Adrenal gland (tissue), 5 donors: ENCODE measurements at regions not wholly inside any gene's neighbourhood (a gene's known extent, or its start where the extent isn't known, plus 50 kb on each side); places are given as distances from the start of the nearest gene placed in this dataset.

Experiments
- POLR2A ChIP-seq, 2 donors: fragments of 450-650 bp; IDR thresholded peaks; one replicate each; pipeline ENCODE4 v1.6.1; 2017; ENCODE audit warnings: antibody characterized with exemption in 2 of 2, mild to moderate bottlenecking in 2 of 2, moderate library complexity in 1 of 2
- TF ChIP-seq, protein P1 (sequence below), 6 experiments: fragments of 450-650 bp in 4 of 6; fragments of 200-600 bp in 2 of 6; sonication (generic) in 1 of 6; IDR thresholded peaks; 1 replicate in 5 of 6; 2 replicates in 1 of 6; pipeline versions ENCODE4 v1.5.1 to v1.8.0; 2016 to 2021; ENCODE audit warnings: antibody characterized with exemption in 6 of 6, mild to moderate bottlenecking in 2 of 6, moderate library complexity in 1 of 6
- donor health status: DM: no; HTN: no; CAD: no.

DNA sequence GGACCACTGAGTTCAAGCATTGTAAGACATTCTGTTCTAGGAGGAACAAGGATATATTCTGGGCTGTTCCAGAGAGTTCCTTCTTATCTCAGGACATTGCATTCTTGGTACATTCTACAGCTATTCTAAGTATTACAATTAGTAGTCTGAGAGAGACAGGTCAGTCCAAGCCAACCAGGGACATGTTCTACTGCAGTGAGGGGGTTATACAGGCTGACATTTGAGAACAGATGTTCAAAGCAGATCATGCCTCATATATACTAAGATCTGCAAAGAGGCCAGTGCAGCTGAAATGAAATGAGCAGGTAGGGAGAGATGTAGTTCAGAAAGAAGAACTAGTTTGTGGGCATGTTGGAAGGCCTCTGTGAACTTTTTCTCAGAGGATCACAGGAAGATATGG, 142.0 kb downstream of the CENPC start:
- TF ChIP-seq, protein P1, sequence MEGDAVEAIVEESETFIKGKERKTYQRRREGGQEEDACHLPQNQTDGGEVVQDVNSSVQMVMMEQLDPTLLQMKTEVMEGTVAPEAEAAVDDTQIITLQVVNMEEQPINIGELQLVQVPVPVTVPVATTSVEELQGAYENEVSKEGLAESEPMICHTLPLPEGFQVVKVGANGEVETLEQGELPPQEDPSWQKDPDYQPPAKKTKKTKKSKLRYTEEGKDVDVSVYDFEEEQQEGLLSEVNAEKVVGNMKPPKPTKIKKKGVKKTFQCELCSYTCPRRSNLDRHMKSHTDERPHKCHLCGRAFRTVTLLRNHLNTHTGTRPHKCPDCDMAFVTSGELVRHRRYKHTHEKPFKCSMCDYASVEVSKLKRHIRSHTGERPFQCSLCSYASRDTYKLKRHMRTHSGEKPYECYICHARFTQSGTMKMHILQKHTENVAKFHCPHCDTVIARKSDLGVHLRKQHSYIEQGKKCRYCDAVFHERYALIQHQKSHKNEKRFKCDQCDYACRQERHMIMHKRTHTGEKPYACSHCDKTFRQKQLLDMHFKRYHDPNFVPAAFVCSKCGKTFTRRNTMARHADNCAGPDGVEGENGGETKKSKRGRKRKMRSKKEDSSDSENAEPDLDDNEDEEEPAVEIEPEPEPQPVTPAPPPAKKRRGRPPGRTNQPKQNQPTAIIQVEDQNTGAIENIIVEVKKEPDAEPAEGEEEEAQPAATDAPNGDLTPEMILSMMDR (IDR thresholded peaks at IDR 0.05): no peak
- TF ChIP-seq POLR2A (IDR thresholded peaks at IDR 0.05): no peak
